ENCODE measurements at regions not wholly inside any gene's neighbourhood (a gene's known extent, or its start where the extent isn't known, plus 50 kb on each side); places are given as distances from the start of the nearest gene placed in this dataset.

GRCh38 chr5:21694567-21694966, 1158.6 kb downstream of the CDH12 start:
- intact Hi-C loops (cut with DNase I), result no loop called here
- ATAC-seq, result no peak

DNA sequence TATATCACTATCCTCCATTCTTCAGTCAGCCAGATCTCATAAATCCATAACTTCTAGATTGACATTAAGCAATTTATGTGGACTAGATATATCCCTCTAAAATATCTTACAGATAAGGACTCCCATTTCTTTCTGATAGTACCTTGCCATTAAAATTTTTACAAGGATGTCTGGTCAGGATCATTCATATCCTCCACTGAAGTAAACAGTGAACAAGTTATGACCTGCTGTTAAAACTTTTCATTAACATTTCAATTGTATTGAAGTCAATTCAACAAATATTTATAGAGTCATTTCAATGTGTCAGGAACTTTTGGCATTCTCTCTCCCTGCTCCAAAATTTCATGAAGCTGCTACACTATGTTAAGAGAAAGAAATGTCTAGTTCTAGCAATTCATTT, 1159.6 kb downstream of the CDH12 start:
- ATAC-seq, result no peak
- intact Hi-C loops (cut with DNase I), result no loop called here
- DNase-seq, result no peak

More at GRCh38 chr5:21694567-21694966, 1158.6 kb downstream of the CDH12 start:
- DNase-seq, result no peak

GRCh38 chr5:21689587-21689986, 1163.6 kb downstream of the CDH12 start:
- DNase-seq (no peak), ATAC-seq (no peak)
- intact Hi-C loops (cut with DNase I), result no loop called here

DNA sequence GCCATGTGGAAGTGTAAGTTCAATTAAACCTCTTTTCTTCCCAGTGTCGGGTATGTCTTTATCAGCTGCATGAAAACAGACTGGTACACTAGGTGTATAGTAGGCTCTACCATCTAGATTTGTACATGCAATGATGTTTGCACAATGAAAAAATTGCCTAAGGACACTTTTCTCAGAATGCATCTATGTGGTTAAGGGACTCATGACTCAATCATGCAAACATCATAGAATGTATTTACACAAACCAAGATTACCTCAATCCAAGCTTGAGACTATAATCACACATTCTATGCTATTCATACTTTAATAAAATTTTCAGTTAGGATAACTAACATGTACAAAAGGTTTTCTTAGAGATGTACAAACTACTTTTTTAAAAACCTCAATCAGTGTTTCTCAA, 1164.5 kb downstream of the CDH12 start:
- DNase-seq (no peak), ATAC-seq (no peak)
- intact Hi-C loops (cut with DNase I), result no loop called here

- intact Hi-C loops (cut with DNase I), result no loop called here
- DNase-seq, result no peak
- no peak for ATAC-seq
Observed at GRCh38 chr5:21687621-21688020, 1165.5 kb downstream of the CDH12 start.

- ATAC-seq (no peak), DNase-seq (no peak)
- intact Hi-C loops (cut with DNase I), result no loop called here
Observed at GRCh38 chr5:21686706-21687105, 1166.4 kb downstream of the CDH12 start.

DNA sequence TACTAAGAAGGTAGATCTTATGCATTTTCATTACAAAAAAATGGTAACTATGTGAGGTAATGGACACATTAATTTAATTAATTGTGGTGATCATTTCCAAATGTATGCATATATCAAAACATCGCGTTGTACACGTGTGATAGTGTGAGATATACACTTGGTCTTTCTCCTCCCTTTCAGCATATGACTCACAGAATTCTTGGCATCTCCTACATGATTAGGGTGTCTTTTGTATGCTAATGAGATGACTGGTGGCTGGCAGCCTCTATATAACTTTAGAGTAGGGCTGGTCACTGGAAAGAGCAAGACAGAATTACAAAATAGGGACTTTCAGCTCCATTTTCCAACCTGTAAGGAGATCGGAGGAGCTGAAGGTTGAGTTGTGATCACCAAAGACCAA, 1167.6 kb downstream of the CDH12 start:
- intact Hi-C loops (cut with DNase I), result no loop called here
- no peak for DNase-seq
- no peak for ATAC-seq

DNA sequence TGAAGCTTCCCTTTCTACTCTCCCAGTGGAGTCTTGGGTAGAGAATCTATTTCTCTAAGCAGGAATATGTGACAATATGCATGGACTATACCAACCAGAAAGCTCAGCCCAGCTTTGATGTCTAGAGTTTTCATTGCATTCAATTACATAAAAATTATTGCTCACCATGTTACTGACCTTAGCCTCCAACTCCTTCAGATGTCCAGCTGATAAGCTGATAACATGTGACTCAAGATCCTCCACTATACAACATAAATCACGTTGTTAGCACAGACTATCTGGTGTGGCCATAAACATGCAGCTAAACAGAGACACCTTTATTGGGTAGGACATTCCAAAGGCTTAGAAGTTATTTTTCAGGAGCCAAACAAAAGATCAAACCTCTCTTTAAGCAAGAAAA, 1168.2 kb downstream of the CDH12 start:
- DNase-seq, result no peak
- ATAC-seq, result no peak
- intact Hi-C loops (cut with DNase I), result no loop called here

GRCh38 chr5:21681911-21682310, 1171.2 kb downstream of the CDH12 start:
- DNase-seq (no peak), ATAC-seq (no peak)
- intact Hi-C loops (cut with DNase I), result no loop called here

- DNase-seq (no peak), ATAC-seq (no peak)
- intact Hi-C loops (cut with DNase I), result no loop called here
Observed at GRCh38 chr5:21680641-21681040, 1172.5 kb downstream of the CDH12 start.

GRCh38 chr5:21680196-21680595, 1172.9 kb downstream of the CDH12 start:
- peak in 1 of 2 donors; percentile 72 for ATAC-seq
- intact Hi-C loops (cut with DNase I), result no loop called here
- DNase-seq, result no peak

- DNase-seq (no peak), ATAC-seq (no peak)
- intact Hi-C loops (cut with DNase I), result no loop called here
Observed at GRCh38 chr5:21678526-21678925, 1174.6 kb downstream of the CDH12 start.

GRCh38 chr5:21672911-21673310, 1180.2 kb downstream of the CDH12 start:
- intact Hi-C loops (cut with DNase I), result no loop called here
- DNase-seq (no peak), ATAC-seq (no peak)

- DNase-seq, result no peak
- intact Hi-C loops (cut with DNase I), result no loop called here
- no peak for ATAC-seq
Observed at GRCh38 chr5:21672360-21672759, 1180.8 kb downstream of the CDH12 start.

- intact Hi-C loops (cut with DNase I), result no loop called here
- no peak for DNase-seq
- ATAC-seq, result no peak
Observed at GRCh38 chr5:21665524-21665923, 1187.6 kb downstream of the CDH12 start.

DNA sequence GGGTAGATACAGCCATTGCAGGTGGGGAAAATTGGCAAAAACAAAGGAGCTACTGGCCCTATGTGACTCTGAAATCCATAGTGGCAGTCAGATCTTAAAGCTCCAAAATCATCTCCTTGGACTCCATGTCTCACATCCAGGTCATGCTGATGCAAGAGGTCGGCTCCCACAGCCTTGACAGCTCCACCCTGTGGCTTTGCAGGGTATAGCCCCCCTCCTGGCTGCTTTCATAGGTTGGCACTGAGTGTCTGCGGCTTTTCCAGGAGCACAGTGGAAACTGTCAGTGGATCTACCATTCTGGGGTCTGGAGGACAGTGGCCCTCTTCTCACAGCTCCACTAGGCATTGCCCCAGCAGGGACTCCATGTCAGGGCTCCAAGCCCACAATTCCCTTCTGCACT, 1190.1 kb downstream of the CDH12 start:
- ATAC-seq (no peak), DNase-seq (no peak)
- intact Hi-C loops (cut with DNase I), result no loop called here

DNA sequence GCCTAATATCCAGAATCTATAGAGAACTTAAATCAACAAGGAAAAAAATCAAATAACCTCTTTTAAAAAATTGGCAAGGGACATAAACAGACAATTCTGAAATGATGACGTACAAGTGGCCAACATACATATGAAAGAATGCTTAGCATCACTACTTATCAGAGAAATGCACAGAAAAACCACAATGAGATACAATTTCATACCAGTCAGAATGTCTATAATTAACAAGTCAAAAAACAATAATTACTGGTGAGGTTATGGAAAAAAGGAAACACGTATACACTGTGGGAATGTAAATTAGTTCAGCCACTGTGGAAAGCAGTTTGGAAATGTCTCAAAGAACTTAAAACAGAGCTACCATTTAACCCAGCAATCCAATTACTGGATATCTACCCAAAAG, 1192.0 kb downstream of the CDH12 start:
- ATAC-seq (no peak), DNase-seq (no peak)
- intact Hi-C loops (cut with DNase I), result no loop called here

DNA sequence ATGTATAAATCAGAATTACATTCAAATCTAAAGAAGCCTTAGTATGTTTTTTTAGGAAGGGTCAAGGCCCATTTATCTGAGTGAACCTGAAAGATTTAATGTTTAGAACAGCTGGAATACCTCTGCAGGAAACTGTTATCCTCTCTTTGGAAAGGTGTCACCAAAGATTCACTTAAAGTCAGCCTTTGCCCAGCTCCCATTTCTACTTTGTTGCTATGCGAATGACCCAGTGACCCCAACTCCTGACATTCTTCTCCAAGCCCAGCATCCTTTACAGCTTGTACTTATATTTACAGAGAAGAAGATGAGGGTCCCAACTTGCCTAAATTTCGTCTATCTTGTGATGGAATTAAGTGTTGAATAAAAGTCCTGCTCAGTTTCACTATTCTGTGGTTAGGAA, 1198.6 kb downstream of the CDH12 start:
- no peak for DNase-seq
- intact Hi-C loops (cut with DNase I), result no loop called here
- ATAC-seq, result no peak

DNA sequence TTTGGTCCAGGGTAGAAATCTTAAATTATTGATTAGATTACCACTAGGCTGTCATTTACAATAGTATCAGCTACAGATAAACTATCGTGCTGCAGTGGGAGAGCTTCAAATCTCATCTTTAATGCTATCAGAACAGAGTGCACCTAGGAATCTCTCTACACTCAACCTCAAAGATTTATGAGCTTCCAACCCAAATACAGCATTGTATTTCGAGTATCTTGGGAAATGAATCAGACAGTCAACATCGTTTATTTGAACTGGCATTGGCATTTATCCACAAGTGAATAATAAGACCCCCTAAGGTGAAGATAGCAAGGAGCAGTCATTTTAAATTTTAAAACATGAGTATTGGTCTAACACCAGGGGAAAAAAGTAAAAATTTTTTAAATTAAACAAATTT, 1203.2 kb downstream of the CDH12 start:
- intact Hi-C loops (cut with DNase I), result no loop called here
- no peak for DNase-seq
- no peak for ATAC-seq

DNA sequence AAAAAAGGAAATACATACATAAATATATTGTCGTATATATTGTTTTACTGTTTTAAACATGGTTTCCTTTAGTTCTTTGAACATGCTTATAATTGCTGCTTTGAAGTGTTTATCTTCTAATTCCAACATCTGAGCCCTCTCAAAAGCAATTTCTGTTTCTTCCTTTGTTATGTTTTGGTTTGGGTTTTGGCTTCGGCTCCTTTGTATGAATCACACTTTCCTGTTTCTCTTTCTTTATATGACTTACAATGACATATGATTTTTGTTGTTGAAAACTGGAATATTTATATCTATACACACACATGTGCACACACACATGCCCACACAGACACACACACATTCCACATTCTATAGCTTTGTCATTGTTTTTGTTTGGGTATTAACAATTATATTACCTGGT, 1206.7 kb downstream of the CDH12 start:
- ATAC-seq, result no peak
- intact Hi-C loops (cut with DNase I), result no loop called here

DNA sequence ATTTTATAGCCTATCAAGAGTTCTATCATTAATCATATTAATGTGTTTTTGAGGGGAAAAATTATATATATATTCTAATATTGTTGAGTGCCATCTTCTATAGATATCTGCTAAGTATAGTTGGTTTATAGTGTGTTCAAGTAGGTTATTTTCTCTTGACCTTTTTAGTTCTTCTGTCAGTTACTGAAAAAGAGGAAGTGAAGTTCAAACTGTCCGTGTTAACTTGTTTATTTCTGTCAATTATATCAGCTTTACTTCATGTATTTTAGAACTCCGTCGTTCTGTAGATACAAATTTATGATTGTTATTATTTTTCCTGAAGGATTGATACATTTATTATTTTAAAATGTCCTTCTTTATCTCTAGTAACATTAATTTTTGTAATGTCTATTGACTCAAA, 1209.1 kb downstream of the CDH12 start:
- ATAC-seq (no peak), DNase-seq (no peak)
- intact Hi-C loops (cut with DNase I), result no loop called here

More for the DNA sequence above, 1206.7 kb downstream of the CDH12 start:
- DNase-seq, result no peak

GRCh38 chr5:21642312-21642711, 1210.8 kb downstream of the CDH12 start:
- DNase-seq, result no peak
- intact Hi-C loops (cut with DNase I), result no loop called here
- no peak for ATAC-seq
